ENCODE measurements at regions not wholly inside any gene's neighbourhood (a gene's known extent, or its start where the extent isn't known, plus 50 kb on each side); places are given as distances from the start of the nearest gene placed in this dataset.
"Not testable (repeated sequence)": the region's sequence is repeated elsewhere in the genome, so short reads cannot be mapped to it uniquely, and the experiment has no call there.

- H3K9me3 Mint-ChIP-seq = peaks cover 9% of the 10 kb centered on the region
Observed at GRCh38 chr3:118536764-118537163, 497.9 kb downstream of the IGSF11 start.

DNA sequence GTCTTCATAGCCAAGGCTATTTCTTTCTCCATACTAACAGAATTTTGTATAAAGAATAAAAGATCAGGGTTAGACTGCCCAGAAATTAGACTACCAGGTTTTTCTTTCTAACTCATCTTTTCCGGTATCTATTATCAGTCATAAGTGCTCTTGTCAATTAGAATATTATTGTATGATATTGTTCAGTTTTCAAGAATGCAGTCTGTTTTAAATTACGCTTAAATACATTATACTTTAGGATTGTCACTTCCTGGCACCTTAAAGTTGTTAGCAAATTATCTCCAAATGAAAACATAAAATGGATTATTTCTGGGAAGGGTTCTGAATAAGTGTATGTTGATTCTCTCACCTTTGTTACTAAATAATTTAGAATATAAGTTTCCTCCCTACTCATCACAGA lies 497.2 kb downstream of the IGSF11 start:
- H3K9me3 Mint-ChIP-seq = peaks cover 14% of the 10 kb centered on the region
- no peaks in the 10 kb centered on the region for H3K27me3 Mint-ChIP-seq
- no peak for ATAC-seq
- H3K4me1 Mint-ChIP-seq (ENCODE audit: low read depth in 2 of 2) = no peaks in the 10 kb centered on the region
- no peak overlapping the region for H3K4me3 Mint-ChIP-seq
- no peaks in the 10 kb centered on the region for H3K36me3 Mint-ChIP-seq
- no peak for DNase-seq (ENCODE audit: low spot score)
- H3K27ac Mint-ChIP-seq = no peak overlapping the region

More at GRCh38 chr3:118536764-118537163, 497.9 kb downstream of the IGSF11 start:
- Mint-ChIP-seq H3K27ac (no peak overlapping the region), H3K4me1 (ENCODE audit: low read depth in 2 of 2) (no peaks in the 10 kb centered on the region), H3K4me3 (no peak overlapping the region), H3K36me3 (no peaks in the 10 kb centered on the region), H3K27me3 (no peaks in the 10 kb centered on the region)
- no peak for ATAC-seq
- DNase-seq (ENCODE audit: low spot score) = no peak

DNA sequence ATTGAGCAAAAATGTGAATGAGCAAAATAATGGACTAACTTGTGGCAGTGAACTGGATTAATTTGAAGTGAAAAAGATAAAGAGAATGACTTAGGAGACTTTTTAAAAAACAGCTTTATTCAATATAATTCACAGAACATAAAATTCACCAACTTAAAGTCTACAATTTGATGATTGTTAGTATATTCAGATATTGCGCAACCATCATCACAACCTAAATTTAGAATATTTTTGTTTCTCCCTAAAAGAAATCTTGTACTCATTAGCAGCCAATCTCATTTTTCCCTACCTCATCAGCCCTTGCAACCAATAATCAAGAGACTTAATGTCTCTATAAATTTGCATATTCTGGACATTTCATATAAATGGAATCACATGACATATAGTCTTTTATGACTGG lies 496.5 kb downstream of the IGSF11 start:
- H3K27ac Mint-ChIP-seq = no peak overlapping the region
- H3K27me3 Mint-ChIP-seq = no peaks in the 10 kb centered on the region
- H3K4me3 Mint-ChIP-seq = no peak overlapping the region
- H3K9me3 Mint-ChIP-seq = peaks cover 15% of the 10 kb centered on the region
- no peaks in the 10 kb centered on the region for H3K4me1 Mint-ChIP-seq (ENCODE audit: low read depth in 2 of 2)
- no peak for DNase-seq (ENCODE audit: low spot score)
- no peaks in the 10 kb centered on the region for H3K36me3 Mint-ChIP-seq
- no peak for ATAC-seq

- not testable (repeated sequence) for DNase-seq (ENCODE audit: low spot score); H3K27me3 Mint-ChIP-seq; H3K4me3 Mint-ChIP-seq; H3K27ac Mint-ChIP-seq; ATAC-seq; H3K36me3 Mint-ChIP-seq; H3K4me1 Mint-ChIP-seq (ENCODE audit: low read depth in 2 of 2)
- H3K9me3 Mint-ChIP-seq = peaks cover 18% of the 10 kb centered on the region
Observed at GRCh38 chr3:118539820-118540447, 494.7 kb downstream of the IGSF11 start.

GRCh38 chr3:118540448-118540821 lies 494.2 kb downstream of the IGSF11 start:
- H3K27me3 Mint-ChIP-seq; H3K4me3 Mint-ChIP-seq; H3K4me1 Mint-ChIP-seq (ENCODE audit: low read depth in 2 of 2); DNase-seq (ENCODE audit: low spot score); H3K36me3 Mint-ChIP-seq; H3K27ac Mint-ChIP-seq; ATAC-seq: not testable (repeated sequence)
- peaks cover 23% of the 10 kb centered on the region for H3K9me3 Mint-ChIP-seq

DNA sequence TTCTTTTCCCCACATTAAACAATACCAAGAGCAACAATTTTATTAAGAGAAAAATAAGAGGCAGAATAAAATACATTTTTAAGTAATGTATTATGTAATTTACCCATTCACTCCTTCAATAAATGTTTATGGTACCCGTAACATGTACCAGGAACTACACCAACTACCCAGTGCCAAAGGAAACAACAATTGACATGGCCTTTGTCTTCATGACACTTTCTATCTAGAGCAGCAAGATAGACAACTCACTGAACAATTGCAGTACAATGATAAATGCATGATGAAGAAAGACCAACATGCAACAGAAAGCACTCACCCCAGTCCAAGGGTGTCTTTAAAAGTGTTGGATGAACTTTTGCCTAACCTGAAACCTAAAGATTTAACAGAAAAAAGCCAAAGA lies 493.8 kb downstream of the IGSF11 start:
- no peak for DNase-seq (ENCODE audit: low spot score)
- Mint-ChIP-seq H3K36me3 (no peaks in the 10 kb centered on the region), H3K9me3 (peaks cover 25% of the 10 kb centered on the region), H3K4me1 (ENCODE audit: low read depth in 2 of 2) (no peaks in the 10 kb centered on the region), H3K27ac (no peak overlapping the region), H3K27me3 (no peaks in the 10 kb centered on the region), H3K4me3 (no peak overlapping the region)
- ATAC-seq = no peak

GRCh38 chr3:118541796-118542195 lies 492.9 kb downstream of the IGSF11 start:
- ATAC-seq = no peak
- Mint-ChIP-seq H3K4me3 (no peak overlapping the region), H3K27me3 (no peaks in the 10 kb centered on the region), H3K4me1 (ENCODE audit: low read depth in 2 of 2) (no peaks in the 10 kb centered on the region), H3K36me3 (no peaks in the 10 kb centered on the region), H3K27ac (no peak overlapping the region), H3K9me3 (peaks cover 25% of the 10 kb centered on the region)
- no peak for DNase-seq (ENCODE audit: low spot score)

- Mint-ChIP-seq H3K36me3 (no peaks in the 10 kb centered on the region), H3K27me3 (no peaks in the 10 kb centered on the region)
Observed at GRCh38 chr3:118543832-118544231, 490.8 kb downstream of the IGSF11 start.

DNA sequence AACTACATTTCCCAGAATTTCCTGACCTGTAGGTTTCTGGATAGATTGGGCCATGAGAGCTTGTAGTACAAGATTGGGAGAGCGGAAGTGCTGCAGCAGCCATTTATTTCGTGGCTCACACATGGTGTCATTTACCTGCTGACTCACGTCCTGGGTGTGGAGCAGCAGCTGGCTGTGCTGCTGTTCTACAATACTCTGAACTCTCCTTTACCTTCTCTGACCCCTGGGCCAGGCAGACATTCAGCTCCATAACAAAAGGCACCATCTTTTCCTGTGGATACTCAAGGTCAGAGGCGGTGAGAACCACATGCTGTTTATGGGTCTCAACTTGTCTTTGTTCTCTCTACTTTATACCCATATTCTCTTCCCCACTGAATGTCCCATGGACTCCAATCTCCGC lies 490.2 kb downstream of the IGSF11 start:
- DNase-seq (ENCODE audit: low spot score) (no peak), ATAC-seq (no peak)
- peaks cover 17% of the 10 kb centered on the region for H3K9me3 Mint-ChIP-seq
- no peak overlapping the region for H3K4me3 Mint-ChIP-seq
- no peaks in the 10 kb centered on the region for H3K36me3 Mint-ChIP-seq
- H3K4me1 Mint-ChIP-seq (ENCODE audit: low read depth in 2 of 2) = no peaks in the 10 kb centered on the region
- no peaks in the 10 kb centered on the region for H3K27me3 Mint-ChIP-seq
- H3K27ac Mint-ChIP-seq = no peak overlapping the region

More at GRCh38 chr3:118543832-118544231, 490.8 kb downstream of the IGSF11 start:
- Mint-ChIP-seq H3K9me3 (peaks cover 21% of the 10 kb centered on the region), H3K27ac (no peak overlapping the region), H3K4me1 (ENCODE audit: low read depth in 2 of 2) (no peaks in the 10 kb centered on the region), H3K4me3 (no peak overlapping the region)
- DNase-seq (ENCODE audit: low spot score) (no peak), ATAC-seq (no peak)

GRCh38 chr3:118548434-118548833 lies 486.2 kb downstream of the IGSF11 start:
- H3K36me3 Mint-ChIP-seq = no peaks in the 10 kb centered on the region
- no peaks in the 10 kb centered on the region for H3K4me1 Mint-ChIP-seq (ENCODE audit: low read depth in 2 of 2)
- H3K9me3 Mint-ChIP-seq = peaks cover 12% of the 10 kb centered on the region
- DNase-seq (ENCODE audit: low spot score) = no peak
- no peak overlapping the region for H3K27ac Mint-ChIP-seq
- no peak for ATAC-seq
- no peaks in the 10 kb centered on the region for H3K27me3 Mint-ChIP-seq
- H3K4me3 Mint-ChIP-seq = no peak overlapping the region

GRCh38 chr3:118550122-118550521 lies 484.5 kb downstream of the IGSF11 start:
- Mint-ChIP-seq H3K36me3 (no peaks in the 10 kb centered on the region), H3K27me3 (no peaks in the 10 kb centered on the region), H3K9me3 (peaks cover 11% of the 10 kb centered on the region), H3K4me3 (no peak overlapping the region), H3K27ac (no peak overlapping the region), H3K4me1 (ENCODE audit: low read depth in 2 of 2) (no peaks in the 10 kb centered on the region)
- DNase-seq (ENCODE audit: low spot score) (no peak), ATAC-seq (no peak)

- H3K9me3 Mint-ChIP-seq = peaks cover 7% of the 10 kb centered on the region
- DNase-seq (ENCODE audit: low spot score) (no peak), ATAC-seq (no peak)
- H3K27me3 Mint-ChIP-seq = no peaks in the 10 kb centered on the region
- no peaks in the 10 kb centered on the region for H3K4me1 Mint-ChIP-seq (ENCODE audit: low read depth in 2 of 2)
- H3K27ac Mint-ChIP-seq = no peak overlapping the region
- H3K4me3 Mint-ChIP-seq = no peak overlapping the region
- H3K36me3 Mint-ChIP-seq = no peaks in the 10 kb centered on the region
Observed at GRCh38 chr3:118550556-118550955, 484.1 kb downstream of the IGSF11 start.

DNA sequence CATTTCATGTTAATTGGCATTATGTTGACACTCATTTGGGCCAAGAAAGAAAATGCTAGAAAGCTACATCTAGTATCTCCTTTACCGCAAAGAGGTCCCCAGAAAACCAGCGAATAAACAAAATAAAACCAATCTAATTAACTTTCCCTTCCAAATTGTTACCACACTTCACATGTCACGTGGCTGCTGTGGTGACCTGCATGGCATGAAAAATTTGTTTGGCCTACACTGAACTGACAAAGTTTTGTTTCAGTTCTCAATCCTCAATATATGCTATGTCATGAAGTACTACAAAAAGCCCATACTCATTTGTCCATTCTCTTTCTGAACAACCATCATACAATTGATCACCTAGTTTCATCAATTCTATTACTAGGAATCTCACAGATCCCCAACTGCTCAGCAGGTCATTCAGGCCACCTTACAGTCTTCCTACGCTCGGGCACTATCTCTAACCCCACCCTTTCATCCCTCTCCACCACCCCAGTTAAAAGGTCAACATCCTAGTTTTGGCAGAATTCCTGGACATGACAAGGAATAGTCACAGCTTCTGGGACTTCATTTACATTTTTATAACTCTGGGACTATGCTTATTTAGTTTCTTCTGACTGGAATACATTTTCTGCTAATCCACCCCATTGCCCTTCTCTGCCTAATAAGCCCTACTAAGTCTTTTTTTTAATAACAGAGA lies 480.4 kb downstream of the IGSF11 start:
- no peak for ATAC-seq
- Mint-ChIP-seq H3K4me1 (ENCODE audit: low read depth in 2 of 2) (no peaks in the 10 kb centered on the region), H3K4me3 (no peak overlapping the region), H3K27ac (no peak overlapping the region), H3K9me3 (peaks cover 12% of the 10 kb centered on the region), H3K27me3 (no peaks in the 10 kb centered on the region), H3K36me3 (no peaks in the 10 kb centered on the region)
- DNase-seq (ENCODE audit: low spot score) = no peak

GRCh38 chr3:118556983-118557382 lies 477.7 kb downstream of the IGSF11 start:
- H3K27me3 Mint-ChIP-seq = no peaks in the 10 kb centered on the region
- peaks cover 18% of the 10 kb centered on the region for H3K9me3 Mint-ChIP-seq
- no peak for ATAC-seq
- no peaks in the 10 kb centered on the region for H3K4me1 Mint-ChIP-seq (ENCODE audit: low read depth in 2 of 2)
- no peak for DNase-seq (ENCODE audit: low spot score)
- no peak overlapping the region for H3K4me3 Mint-ChIP-seq
- peaks cover 5% of the 10 kb centered on the region for H3K36me3 Mint-ChIP-seq
- no peak overlapping the region for H3K27ac Mint-ChIP-seq

- Mint-ChIP-seq H3K4me3 (no peak overlapping the region), H3K27ac (no peak overlapping the region), H3K27me3 (no peaks in the 10 kb centered on the region), H3K4me1 (ENCODE audit: low read depth in 2 of 2) (no peaks in the 10 kb centered on the region), H3K9me3 (peaks cover 18% of the 10 kb centered on the region), H3K36me3 (peaks cover 5% of the 10 kb centered on the region)
- ATAC-seq = no peak
- no peak for DNase-seq (ENCODE audit: low spot score)
Observed at GRCh38 chr3:118557513-118557912, 477.1 kb downstream of the IGSF11 start.
